ENCODE measurements at regions not wholly inside any gene's neighbourhood (a gene's known extent, or its start where the extent isn't known, plus 50 kb on each side); places are given as distances from the start of the nearest gene placed in this dataset.
"Not testable (repeated sequence)": the region's sequence is repeated elsewhere in the genome, so short reads cannot be mapped to it uniquely, and the experiment has no call there.

DNA sequence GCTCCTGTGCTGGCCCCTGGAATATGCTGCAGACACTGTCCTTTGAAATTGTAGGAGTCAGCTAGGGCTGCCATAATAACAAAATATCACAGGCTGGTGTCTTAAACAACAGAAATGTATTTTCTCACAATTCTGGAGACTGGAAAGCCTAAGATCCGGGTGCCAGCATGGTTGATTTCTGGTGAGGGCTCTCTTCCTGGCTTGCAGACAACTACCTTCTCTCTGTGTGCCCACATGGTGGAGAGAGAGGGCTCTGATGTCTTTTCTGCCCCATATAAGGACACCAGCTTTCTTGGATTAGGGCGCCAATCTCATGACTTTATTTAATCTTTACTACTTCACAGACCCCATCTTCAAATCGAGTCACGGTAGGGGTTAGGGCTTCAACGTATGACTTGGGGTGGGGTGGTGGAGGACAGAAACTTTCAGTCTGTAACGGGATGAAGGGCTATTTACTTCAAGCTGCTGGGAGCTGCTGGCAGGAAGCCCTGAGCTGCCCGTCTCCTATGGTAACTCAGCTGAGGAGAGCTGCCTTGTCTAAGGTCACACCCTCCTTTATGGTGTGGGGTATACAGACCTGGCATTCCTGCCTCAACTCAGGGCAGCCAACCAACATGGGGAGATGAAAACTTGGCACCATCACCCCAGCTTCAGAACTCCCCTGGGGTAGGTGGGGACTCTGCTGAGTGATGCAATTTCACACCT, 142.9 kb upstream of the ZBED5 start:
- DNase-seq: no peak

DNA sequence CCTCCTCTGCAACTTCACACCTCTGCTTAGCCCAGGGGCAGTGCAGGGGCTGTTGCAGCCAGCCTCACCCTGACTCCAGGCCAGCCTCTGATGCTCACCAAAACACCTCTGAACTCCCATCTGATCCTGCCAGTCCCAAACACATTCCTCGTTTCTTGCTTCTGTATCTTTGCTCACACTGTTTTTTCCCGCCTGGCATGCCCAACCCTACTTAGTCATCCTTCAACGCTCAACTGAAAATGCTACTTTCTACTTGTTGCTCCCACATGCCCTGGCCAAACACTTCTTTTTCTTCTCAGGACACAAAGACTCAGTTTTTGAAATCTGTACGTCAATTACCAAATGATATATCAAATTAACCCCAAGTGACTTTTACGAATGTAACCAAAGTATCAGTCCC, 140.8 kb upstream of the ZBED5 start:
- DNase-seq: no peak

DNA sequence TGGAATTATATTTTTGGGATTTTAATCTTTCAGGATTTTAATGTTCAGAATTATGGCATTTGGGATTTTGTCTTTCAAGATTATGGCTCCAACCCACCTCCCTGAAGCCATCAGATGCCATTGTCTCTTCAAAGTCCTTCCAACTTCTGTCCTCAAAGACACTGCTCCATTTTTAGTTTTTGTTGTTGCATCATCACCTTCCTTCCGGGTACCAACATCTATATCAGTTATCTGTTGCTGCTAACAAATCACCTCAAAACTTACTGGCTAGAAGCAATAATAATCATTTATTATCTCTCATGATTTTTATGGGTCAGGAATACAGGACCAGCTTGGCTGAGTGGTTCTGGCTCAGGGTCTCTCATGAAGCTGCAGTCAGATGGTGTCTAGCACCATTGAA, 138.8 kb upstream of the ZBED5 start:
- no peak for DNase-seq

DNA sequence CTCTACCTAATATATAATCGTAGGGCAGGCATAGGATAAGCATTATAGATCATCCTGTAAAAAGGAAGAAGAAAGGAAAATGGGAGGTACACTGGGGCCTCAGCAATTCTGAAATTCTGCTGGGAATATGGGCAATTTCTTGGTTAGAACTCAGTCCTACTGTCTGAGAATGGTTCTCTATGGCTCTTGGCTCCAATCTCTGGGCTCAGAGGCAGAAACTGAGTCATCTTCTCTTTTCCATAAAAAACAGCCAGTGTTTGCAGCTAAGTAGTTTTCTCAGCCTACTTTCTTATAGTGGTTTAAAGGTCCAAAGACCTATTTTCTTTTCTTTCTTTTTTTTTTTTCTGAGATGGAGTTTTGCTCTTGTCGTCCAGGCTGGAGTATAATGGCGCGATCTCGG, 135.8 kb upstream of the ZBED5 start:
- DNase-seq: no peak

DNA sequence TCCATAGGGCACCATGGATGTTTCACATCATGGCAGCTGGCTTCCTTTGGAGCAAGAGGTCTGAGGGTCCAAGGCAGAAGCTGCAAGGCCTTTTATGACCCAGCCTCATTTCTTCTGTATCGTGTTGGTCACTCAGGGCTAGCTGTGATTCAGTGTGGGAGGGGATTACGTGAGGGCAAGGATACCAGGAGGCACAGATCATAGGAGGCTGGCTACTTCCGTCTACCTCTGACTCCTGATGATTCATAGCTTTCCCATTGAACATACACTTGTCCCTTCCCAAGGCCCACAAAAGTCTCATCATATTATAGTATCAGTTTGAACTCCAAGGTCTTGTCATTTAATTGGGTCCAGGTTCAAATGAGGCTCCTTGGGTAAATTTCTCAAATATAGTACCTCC, 135.3 kb upstream of the ZBED5 start:
- no peak for DNase-seq

DNA sequence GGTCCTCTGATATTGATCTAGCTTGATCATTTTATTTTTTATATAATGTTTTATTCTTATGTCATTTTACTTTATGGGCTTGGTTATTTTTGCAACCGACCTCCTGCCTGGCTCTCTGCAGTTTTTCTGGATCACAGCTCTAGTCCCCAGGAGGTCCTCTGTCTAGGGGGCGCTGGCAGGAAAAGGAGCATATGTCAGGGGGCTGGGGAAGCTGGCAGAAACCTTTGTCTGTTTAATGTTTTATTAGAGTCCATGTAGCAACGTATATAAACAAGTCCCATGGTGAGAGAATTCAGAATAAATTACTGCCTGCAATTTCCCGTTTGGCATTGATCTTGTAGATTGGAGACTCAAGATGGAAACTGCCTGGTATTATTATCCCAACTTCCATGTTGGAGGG, 133.5 kb upstream of the ZBED5 start:
- DNase-seq: no peak

DNA sequence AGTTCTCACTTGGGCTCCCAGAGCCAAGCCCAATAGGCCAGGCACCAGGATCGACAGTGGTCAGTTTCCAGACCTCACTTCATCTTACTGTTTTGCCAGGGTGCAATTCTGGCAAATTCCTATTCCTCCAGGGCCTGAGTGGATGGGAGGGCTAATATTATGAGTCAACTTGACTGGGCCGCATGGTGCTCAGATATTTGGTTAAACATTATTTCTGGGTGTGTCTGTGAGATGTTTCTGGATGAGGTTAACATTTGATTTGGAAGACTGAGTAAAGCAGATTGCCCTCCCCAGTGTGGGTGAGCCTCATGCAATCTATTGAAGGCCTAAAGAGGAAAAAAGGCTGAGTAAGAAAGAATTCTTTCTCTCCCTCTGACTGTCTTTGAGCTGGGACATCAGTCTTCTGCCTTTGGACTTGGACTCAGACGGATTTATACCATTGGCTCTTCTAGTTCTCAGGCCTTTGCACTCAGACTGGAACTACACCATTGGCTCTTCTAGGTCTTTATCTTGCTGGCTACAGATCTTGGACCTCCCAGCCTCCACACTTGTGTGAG, 132.9 kb upstream of the ZBED5 start:
- DNase-seq: no peak

DNA sequence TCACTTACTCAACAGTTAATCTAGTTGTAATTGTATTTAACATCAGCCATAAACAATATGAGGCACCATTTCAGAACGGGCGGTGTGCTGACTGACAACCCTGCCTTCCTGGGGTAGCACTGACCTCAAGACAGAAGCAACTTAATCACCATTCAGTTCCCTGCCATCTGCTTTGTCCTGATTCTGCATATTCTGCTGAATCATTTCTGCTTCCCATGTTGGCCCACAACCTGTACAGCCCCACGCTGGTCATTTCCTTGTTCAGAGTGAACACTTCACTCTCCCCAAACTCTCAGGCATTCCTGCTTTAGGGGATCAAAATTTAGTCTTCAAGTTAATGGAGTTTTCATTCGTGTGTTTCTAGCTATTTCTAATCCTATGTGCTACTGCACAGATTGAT, 132.3 kb upstream of the ZBED5 start:
- no peak for DNase-seq

DNA sequence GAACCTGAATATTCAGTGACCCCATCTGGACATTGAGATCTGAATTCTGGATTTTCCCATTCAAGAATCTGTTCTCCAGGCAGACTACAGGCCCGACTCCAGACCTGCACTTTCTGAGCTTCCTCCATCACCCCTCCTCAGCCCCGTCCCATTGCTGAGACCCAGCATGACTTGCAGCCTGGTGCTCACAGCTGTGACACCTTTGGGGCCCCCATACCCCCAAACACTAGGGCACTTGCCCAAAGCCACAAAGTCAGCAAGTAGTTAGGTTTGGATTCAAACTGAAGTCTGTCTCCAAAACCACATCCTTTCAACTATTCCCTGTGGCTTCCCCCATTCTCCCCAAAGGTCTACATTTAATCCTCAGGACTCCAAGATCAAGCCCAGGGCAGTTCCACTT, 128.2 kb upstream of the ZBED5 start:
- DNase-seq: no peak

DNA sequence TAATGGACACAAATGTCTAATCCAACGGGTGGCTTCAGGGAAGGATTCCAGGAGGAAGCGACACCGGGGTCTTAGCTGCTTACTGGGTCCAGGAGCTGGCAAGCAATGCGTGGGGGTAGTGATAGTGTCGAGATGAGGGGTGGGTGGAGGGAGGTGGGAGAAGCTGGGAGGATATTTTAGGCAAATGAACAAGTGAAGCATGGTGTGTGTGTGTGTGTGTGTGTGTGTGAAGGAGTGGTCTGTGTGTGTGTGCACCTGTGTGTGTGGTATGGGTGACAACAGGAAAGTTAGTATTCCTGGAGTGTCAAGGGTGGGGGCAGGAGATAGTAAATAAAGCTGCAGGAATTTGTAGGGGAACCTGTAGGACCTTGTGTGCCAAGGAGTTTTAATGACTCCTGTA, 126.9 kb upstream of the ZBED5 start:
- no peak for DNase-seq

DNA sequence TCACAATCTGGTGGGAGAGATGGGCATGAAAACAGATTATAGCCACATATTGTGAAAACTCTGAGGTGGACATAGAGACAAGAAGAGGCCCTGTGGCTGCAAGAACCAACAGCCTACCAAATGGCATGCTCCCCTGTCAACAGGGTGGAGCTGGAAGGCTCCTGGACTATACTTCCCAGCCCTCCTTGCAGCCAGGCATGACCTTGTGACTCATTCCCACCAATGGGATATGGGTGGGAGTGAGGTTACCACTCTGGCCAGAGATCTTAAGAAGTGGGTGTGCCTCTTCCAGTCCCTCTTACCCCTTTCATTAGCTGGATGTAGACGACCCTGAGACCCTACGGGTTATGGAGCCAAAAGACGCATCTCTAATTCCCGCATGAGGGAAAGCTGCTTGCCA, 126.4 kb upstream of the ZBED5 start:
- no peak for DNase-seq

DNA sequence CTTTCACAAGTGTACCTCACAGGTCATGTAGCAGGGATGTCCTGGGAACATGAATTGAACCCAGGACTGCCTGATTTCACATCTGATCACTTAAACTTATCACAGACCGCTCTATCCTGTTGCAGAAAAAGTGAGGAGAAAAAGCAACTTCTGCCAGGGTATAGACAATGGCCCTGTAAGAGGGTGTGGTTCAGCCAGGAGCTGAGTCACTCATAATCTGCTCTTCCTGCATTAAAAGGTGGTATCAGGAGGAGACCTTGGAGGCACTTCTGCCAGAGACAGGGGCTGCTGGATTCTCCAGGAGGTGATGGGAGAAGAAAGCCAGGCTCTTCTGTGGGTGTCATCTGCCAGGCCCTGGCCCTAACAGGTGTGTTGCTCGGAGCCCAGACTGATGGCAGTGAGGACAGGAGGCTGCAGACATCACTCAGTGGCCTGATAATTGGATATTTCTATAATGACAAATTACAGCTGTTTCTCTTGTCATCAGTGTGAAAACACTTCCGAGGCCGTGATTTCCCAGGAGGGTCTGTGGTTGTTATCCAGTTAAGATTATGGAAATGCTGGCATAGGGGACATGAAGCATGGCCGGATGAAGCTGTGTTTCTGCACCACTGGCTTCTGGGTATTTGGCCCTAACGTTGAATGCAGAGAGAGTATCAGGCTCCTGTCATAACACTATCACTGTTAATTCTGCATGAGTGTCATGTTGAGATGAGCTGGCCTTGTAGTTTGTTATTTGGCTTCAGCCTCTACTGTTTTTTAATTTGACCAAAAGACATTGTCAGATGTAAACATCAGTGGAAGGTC, 125.1 kb upstream of the ZBED5 start:
- no peak for DNase-seq

DNA sequence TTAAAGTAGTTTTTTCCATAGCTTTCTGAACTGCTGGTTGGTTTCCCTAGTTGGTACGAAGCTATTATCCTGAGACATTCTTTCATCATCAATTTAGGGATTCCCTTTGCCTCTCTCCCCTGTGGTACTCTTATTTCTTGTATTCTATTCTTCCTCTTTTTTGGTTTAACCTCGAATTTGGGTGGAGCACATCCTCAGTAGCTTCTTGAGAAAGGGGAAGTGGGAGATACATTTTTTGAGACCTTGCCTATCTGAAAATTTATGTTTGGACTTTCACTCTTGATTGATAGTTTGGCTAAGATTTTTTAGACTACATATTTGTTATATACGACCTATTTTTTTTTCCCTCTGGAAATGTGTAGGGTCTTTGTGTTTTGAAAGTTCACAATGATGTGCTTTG, 121.7 kb upstream of the ZBED5 start:
- DNase-seq: no peak

DNA sequence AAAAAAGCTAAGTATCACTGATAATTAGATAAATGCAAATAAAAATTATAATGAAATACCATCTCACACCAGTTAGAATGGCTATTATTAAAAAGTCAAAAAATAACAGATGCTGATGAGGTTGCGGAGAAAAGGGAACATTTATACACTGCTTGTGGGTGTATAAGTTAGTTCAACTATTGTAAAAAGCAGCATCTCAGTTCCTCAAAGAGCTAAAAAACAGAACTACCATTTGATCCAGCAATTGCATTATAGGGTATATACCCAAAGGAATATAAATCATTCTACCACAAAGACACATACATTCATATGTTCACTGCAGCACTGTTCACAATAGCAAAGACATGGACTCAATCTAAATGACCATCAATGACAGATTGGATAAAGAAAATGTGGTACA, 120.3 kb upstream of the ZBED5 start:
- DNase-seq: no peak

DNA sequence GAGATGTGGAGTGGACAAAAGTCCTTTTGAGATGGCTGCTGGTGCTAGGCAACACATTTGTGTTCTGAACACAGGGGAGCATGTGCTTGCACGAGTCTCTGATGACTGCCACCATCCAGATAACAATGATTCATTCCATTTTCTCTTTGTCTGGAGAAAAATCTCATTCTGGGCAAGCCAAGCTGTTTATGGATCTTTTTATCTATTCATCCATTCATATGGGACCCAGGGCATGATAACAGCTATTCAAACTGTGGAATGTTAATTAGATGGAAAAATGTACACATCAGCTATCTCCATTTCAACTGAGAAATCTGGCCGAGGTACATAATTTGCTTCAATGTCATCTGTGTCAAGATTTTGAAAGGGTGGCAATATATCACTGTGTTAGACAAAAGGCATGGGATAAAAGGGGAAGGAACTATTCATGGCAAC, 117.5 kb upstream of the ZBED5 start:
- no peak for DNase-seq

DNA sequence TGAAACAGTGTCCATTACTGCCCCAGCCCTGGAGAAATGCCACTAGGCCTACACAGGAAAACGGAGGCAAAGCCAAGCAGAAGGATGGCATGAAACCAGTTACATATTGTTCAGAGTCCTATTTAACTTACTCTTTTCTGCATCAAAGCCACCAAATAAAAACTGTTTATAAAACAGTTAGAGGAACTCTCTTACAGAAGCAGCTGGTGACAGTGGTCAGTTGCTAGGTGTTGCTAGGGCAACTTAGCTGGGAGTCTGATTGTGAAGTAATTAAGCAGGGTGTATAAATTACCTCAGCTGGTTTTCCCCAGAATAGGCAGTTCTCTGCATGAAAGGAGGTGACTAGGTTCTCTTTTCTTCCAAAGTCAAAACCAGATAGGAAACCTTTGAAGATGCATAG, 115.6 kb upstream of the ZBED5 start:
- peak in 1 of 2 donors; percentile 3 for DNase-seq

DNA sequence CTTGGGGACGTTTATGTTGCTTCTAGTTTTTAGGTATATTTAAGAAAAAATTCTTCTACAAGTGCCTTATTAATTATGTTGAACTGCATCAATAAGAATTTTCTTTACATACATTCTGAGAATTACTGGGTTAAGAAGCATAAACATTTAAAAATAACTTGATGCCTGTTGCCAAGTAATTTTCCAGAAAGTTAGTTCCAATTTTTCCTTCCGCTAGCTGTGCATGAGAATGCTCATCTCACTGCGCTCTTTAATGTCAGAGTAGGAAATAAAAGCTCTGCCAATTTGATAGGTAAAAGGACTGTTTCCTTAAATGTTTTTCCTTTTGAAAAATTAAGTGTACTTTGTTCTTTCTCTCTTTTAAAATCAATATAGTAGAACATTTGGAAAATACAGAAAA, 113.1 kb upstream of the ZBED5 start:
- no peak for DNase-seq

DNA sequence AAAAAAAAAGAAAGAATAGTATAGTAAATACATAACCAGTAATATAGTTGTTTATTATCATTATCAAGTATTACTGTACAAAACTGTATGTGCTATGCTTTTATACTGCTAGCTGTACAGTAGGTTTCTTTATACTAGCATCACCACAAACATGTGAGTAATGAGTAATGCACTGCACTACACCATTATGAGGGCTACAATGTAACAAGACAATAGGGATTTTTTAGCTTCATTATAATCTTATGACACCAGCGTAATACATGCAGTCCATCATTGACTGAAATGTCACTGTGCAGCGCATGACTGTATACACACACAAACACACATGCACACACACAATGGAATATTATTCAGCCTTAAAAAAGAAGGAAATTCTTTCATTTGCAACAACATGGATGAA, 111.5 kb upstream of the ZBED5 start:
- no peak for DNase-seq

DNA sequence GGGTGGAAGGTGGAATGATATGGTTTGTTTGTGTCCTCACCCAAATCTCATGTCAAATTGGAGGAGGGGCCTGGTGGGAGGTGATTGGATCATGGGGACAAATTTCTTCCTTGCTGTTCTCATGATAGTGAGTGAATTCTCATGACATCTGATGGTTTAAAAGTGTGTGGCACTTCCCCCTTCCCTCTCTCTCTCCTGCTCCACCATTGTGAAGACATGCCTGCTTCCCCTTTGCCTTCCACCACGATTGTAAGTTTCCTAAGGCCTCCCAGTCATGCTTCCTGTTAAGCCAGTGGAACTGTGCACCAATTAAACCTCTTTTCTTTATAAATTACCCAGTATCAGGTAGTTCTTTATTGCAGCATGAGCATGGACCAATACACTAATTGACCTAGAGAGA, 99.0 kb upstream of the ZBED5 start:
- not testable (repeated sequence) for DNase-seq

DNA sequence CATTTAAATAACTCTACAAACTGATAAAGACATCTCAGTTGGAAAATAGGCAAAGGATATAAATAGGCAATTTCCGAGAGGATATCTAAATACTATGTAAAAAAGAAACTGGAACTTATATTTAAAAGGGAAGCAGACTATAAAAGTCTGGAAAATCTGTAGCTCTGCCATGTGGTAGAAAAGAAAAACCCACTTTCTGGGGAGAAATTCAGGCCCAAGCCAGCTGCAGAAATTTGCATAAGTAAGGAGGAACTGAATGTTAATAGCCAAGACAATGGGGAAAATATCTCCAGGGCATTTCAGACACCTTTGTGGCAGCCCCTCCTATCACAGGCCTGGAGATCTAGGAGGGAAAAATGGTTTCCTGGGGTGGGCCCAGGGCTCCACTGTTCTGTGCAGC, 97.8 kb upstream of the ZBED5 start:
- no peak for DNase-seq

DNA sequence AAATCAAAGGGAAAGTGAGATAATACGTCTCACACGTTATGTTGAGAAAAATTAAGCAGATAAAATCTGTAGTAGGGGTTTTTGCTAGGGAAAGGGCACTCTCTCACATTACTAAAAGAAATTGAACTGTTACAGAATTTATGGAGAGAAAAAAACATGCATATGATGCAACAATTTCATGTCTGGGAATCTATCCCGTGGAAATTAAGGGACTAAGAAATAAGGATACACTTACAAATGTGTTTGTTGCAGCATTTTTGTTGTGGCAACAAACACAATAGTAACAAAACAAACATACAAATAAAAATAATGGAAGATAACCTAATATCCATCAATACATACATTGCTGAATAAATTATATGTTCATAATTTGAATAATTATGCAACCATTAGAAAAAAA, 96.3 kb upstream of the ZBED5 start:
- DNase-seq: no peak

DNA sequence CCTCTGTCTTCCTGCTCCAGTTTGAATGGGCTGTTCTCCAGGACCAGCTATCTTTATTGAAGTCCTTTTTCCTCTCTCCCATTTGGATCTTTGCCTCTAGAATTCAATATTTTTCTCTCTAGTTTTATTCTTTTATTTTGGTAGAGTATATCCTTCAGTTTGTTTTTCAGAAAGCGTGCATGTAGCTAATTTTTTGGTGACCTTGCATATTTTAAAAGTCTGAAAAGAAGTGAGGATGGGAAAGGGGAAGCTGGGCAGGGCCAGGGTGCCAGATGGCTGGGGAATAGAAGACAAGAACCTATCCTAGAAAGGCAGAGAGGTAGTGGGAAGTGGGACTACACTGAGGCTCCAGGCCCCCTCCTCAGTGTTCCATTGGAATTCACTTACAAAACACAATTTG, 95.0 kb upstream of the ZBED5 start:
- DNase-seq: no peak

DNA sequence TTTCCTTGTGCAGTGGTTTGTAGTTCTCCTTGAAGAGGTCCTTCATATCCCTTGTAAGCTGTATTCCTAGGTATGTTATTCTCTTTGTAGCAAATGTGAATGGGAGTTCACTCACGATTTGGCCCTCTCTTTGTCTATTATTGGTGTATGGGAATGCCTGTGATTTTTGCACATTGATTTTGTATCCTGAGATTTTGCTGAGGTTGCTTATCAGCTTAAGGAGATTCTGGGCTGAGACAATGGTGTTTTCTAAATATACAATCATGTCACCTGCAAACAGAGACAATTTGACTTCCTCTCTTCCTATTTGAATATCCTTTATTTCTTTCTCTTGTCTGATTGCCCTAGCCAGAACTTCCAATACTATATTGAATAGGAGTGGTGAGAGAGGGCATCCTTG, 90.1 kb upstream of the ZBED5 start:
- DNase-seq: not testable (repeated sequence)

DNA sequence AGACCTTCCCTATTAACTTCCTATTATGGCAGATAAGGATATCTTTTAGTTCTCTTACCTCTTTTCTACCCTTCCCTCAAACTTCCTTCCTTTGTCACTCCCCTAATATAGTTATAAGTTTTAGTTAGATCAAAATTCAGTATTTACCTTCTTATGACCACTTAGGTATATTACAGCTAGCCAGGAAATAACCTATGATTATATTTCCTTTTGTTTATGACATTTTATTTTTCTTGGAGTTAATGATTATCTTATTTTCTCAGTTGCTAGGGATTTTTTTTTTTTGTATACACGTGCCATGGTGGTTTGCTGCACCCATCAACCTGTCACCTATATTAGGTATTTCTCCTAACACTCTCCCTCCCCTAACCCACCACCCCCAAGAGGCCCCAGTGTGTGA, 88.2 kb upstream of the ZBED5 start:
- no peak for DNase-seq

All from CD4-positive, alpha-beta T cell treated with Interferon alpha-2 for 1 hour (primary cell).